HEK293T (cell line): ENCODE measurements at regions not wholly inside any gene's neighbourhood (a gene's known extent, or its start where the extent isn't known, plus 50 kb on each side); places are given as distances from the start of the nearest gene placed in this dataset.

Experiments
- BHLHE40 ChIP-seq: fragments of 450-650 bp; IDR thresholded peaks from 2 replicates; pipeline ENCODE4 v1.6.1; 2016; ENCODE audit warnings: mild to moderate bottlenecking, moderate library complexity, borderline replicate concordance
- CTBP1 ChIP-seq: fragments of 450-650 bp; IDR thresholded peaks from 2 replicates; pipeline ENCODE4 v1.6.1; 2016; ENCODE audit warnings: borderline replicate concordance
- NFRKB ChIP-seq: fragments of 450-650 bp; IDR thresholded peaks from 2 replicates; pipeline ENCODE4 v1.6.1; 2016; ENCODE audit warnings: mild to moderate bottlenecking, moderate library complexity
- SP1 ChIP-seq: fragments of 450-650 bp; IDR thresholded peaks from 2 replicates; pipeline ENCODE4 v1.6.1; 2017
- TARDBP ChIP-seq: fragments of 450-650 bp; IDR thresholded peaks from 2 replicates; pipeline ENCODE4 v1.6.1; 2016

DNA sequence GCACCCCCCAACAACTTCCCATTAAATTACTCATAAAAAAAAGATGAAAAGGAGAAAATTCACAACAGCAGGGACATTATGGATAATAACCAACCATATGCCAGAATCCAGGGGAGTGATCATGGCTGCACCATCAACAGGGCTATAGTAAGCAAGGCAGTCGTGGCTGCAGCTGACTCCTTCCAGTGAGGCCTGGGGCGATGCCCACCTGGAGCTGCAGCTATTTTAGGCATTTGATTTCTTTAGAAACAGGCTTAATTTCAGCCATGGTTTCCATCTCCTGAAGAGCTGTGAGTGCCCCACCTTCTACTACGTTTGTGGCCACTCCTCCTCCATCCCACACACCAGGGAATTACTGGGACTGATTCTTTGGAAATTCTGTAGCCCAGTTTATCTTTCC, 84.0 kb downstream of the MINAR1 start:
- no peak for TF ChIP-seq TARDBP
- TF ChIP-seq BHLHE40: no peak
- TF ChIP-seq NFRKB: no peak
- TF ChIP-seq CTBP1: no peak
- TF ChIP-seq SP1: no peak
